Liver (tissue), 8 donors: ENCODE measurements at regions not wholly inside any gene's neighbourhood (a gene's known extent, or its start where the extent isn't known, plus 50 kb on each side); places are given as distances from the start of the nearest gene placed in this dataset.
A peak's percentile ranks its signal among the peaks of the same experiment; 100 is the strongest.
"Not testable (repeated sequence)": the region's sequence is repeated elsewhere in the genome, so short reads cannot be mapped to it uniquely, and the experiment has no call there.

ENCODE experiments used
- DNase-seq: peaks from one replicate; pipeline ENCODE4 v3.0.0-alpha.2; 2017; ENCODE audit warnings: low spot score
- H3K27ac ChIP-seq, 2 donors: one replicate each; pipeline ENCODE4 v1.7.0; 2013; ENCODE audit warnings: inconsistent platforms in 2 of 2, low read length in 2 of 2, control low read depth in 1 of 2, low read depth in 1 of 2, mild to moderate bottlenecking in 1 of 2
- H3K27me3 ChIP-seq, 4 donors: one replicate each; pipeline versions ENCODE4 v1.6.1 to v1.7.0; 2013; ENCODE audit warnings: low read length in 3 of 4, inconsistent platforms in 1 of 4, mild to moderate bottlenecking in 1 of 4, moderate library complexity in 1 of 4; ENCODE audit not compliant: control insufficient read depth in 4 of 4, insufficient read depth in 4 of 4
- H3K36me3 ChIP-seq, 4 donors: one replicate each; pipeline versions ENCODE4 v1.6.1 to v1.7.0; 2013; ENCODE audit warnings: low read length in 3 of 4, mild to moderate bottlenecking in 3 of 4, low read depth in 1 of 4, moderate library complexity in 1 of 4; ENCODE audit not compliant: control insufficient read depth in 4 of 4, insufficient read depth in 3 of 4
- H3K4me1 ChIP-seq, 4 donors: one replicate each; pipeline versions ENCODE4 v1.6.1 to v1.7.0; 2013; ENCODE audit warnings: low read length in 3 of 4, mild to moderate bottlenecking in 3 of 4, moderate library complexity in 1 of 4; ENCODE audit not compliant: control insufficient read depth in 4 of 4, insufficient read depth in 4 of 4
- H3K4me3 ChIP-seq, 3 donors: one replicate each; pipeline versions ENCODE4 v1.6.1 to v1.7.0; 2013; ENCODE audit warnings: low read length in 3 of 3, control low read depth in 1 of 3, low read depth in 1 of 3, mild to moderate bottlenecking in 1 of 3
- H3K9ac ChIP-seq, 2 donors: one replicate each; pipeline ENCODE4 v1.7.0; 2013; ENCODE audit warnings: low read length in 2 of 2, mild to moderate bottlenecking in 2 of 2, moderate library complexity in 2 of 2, control low read depth in 1 of 2, low read depth in 1 of 2
- H3K9me3 ChIP-seq, 4 donors: one replicate each; pipeline versions ENCODE4 v1.6.1 to v1.7.0; 2013; ENCODE audit warnings: low read length in 3 of 4; ENCODE audit not compliant: control insufficient read depth in 4 of 4
- EGR1 ChIP-seq, 2 donors: IDR thresholded peaks; 2 replicates each; pipeline ENCODE4 v1.6.1; 2016 to 2018; ENCODE audit warnings: antibody characterized with exemption in 2 of 2, low read depth in 2 of 2
- FOXA1 ChIP-seq: IDR thresholded peaks from 2 replicates; pipeline ENCODE4 v1.6.1; 2016; ENCODE audit warnings: antibody characterized with exemption
- FOXA2 ChIP-seq: IDR thresholded peaks from 2 replicates; pipeline ENCODE4 v1.6.1; 2016; ENCODE audit warnings: antibody characterized with exemption
- GABPA ChIP-seq, 2 donors: IDR thresholded peaks in 1 of 2; conservative IDR thresholded peaks in 1 of 2; 2 replicates each; pipeline ENCODE4 v1.6.1; 2016; ENCODE audit warnings: antibody characterized with exemption in 2 of 2, mild to moderate bottlenecking in 1 of 2, moderate library complexity in 1 of 2
- HNF4A ChIP-seq, 2 donors: conservative IDR thresholded peaks; 2 replicates each; pipeline ENCODE4 v1.6.1; 2016; ENCODE audit warnings: antibody characterized with exemption in 2 of 2, mild to moderate bottlenecking in 2 of 2
- HNF4G ChIP-seq: IDR thresholded peaks from 2 replicates; pipeline ENCODE4 v1.6.1; 2016; ENCODE audit warnings: antibody characterized with exemption
- JUND ChIP-seq, 2 donors: IDR thresholded peaks; 2 replicates each; pipeline ENCODE4 v1.6.1; 2016; ENCODE audit warnings: antibody characterized with exemption in 2 of 2
- NR2F2 ChIP-seq: IDR thresholded peaks from 2 replicates; pipeline ENCODE4 v1.6.1; 2016; ENCODE audit warnings: antibody characterized with exemption
- RAD21 ChIP-seq, 2 donors: IDR thresholded peaks; 2 replicates each; pipeline ENCODE4 v1.6.1; 2016; ENCODE audit warnings: antibody characterized with exemption in 2 of 2, mild to moderate bottlenecking in 2 of 2
- RXRA ChIP-seq, 2 donors: IDR thresholded peaks; 2 replicates each; pipeline ENCODE4 v1.6.1; 2017 to 2018; ENCODE audit warnings: antibody characterized with exemption in 2 of 2, mild to moderate bottlenecking in 1 of 2
- SP1 ChIP-seq: IDR thresholded peaks from 2 replicates; pipeline ENCODE4 v1.6.1; 2018; ENCODE audit warnings: antibody characterized with exemption, mild to moderate bottlenecking
- TAF1 ChIP-seq: conservative IDR thresholded peaks from 2 replicates; pipeline ENCODE4 v1.6.1; 2016; ENCODE audit warnings: antibody characterized with exemption, mild to moderate bottlenecking
- YY1 ChIP-seq: IDR thresholded peaks from 2 replicates; pipeline ENCODE4 v1.6.1; 2016; ENCODE audit warnings: antibody characterized with exemption, mild to moderate bottlenecking
- WGBS: extraction: QIAGEN DNeasy Blood & Tissue Kit; methylation state at CpG from one replicate; pipeline ENCODE4 v1.1.7; 2013; 5-methylcytosine and 5-hydroxymethylcytosine counted together
- TF ChIP-seq, protein P1 (sequence below): IDR thresholded peaks from 2 replicates; pipeline ENCODE4 v1.6.1; 2016; ENCODE audit warnings: antibody characterized with exemption
- TF ChIP-seq, protein P2 (sequence below): IDR thresholded peaks from 2 replicates; pipeline ENCODE4 v1.6.1; 2016; ENCODE audit warnings: antibody characterized with exemption, mild to moderate bottlenecking
- TF ChIP-seq, protein P3 (sequence below): IDR thresholded peaks from 2 replicates; pipeline ENCODE4 v1.6.1; 2016; ENCODE audit warnings: antibody characterized with exemption
- TF ChIP-seq, protein P4 (sequence below): IDR thresholded peaks from 2 replicates; pipeline ENCODE4 v1.6.1; 2016; ENCODE audit warnings: antibody characterized with exemption
- TF ChIP-seq, protein P5 (sequence below): fragments of 150-350 bp; IDR thresholded peaks from 2 replicates; pipeline ENCODE4 v1.5.1; 2017; ENCODE audit warnings: improper control_type of control experiment, low read depth, low read length; ENCODE audit not compliant: missing input control
- donor health status: healthy.
- donor health status: healthy.
- donor health status: healthy.
- donor health status: healthy.
- donor health status: healthy.

DNA sequence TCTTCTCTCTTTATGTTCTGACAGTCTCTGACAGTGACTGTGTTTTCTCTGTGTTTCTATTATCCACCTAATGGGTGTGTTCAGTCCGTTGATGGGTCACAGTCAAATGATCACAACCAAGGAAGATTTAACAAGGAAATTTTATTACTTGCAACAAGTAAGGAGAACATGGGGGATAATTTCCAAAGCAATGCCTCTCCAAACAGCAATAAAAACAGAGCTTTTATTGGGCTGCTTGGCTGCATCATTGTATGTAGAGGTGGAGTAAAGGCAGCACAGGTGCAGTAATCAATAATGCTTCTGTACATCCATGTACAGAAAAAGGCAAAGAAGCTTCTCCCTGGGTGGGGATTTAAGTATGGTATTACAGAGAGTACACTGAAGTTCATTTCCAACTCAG lies 1525.6 kb downstream of the REEP3 start:
- Histone ChIP-seq H3K27ac (no peak overlapping the region), H3K9ac (no peak overlapping the region), H3K4me1 (no peaks in the 10 kb centered on the region), H3K27me3 (no peaks in the 10 kb centered on the region), H3K4me3 (no peak overlapping the region), H3K36me3 (no peaks in the 10 kb centered on the region), H3K9me3 (no peaks in the 10 kb centered on the region)
- 69% methylated on average over 1 of the region's 1 CpG for WGBS
- TF ChIP-seq HNF4G (no peak), HNF4A (conservative IDR thresholded peaks at IDR 0.05) (no peak), NR2F2 (no peak), FOXA2 (no peak), TAF1 (no peak), FOXA1 (no peak), SP1 (no peak), RXRA (IDR thresholded peaks at IDR 0.05) (no peak), JUND (IDR thresholded peaks at IDR 0.05) (no peak), GABPA (IDR thresholded peaks at IDR 0.05 in 1 of 2, conservative IDR thresholded peaks at IDR 0.05 in 1 of 2) (no peak), RAD21 (IDR thresholded peaks at IDR 0.05) (no peak), YY1 (no peak), EGR1 (IDR thresholded peaks at IDR 0.05; ENCODE audit: low read depth in 2 of 2) (no peak)
- TF ChIP-seq, protein P1, sequence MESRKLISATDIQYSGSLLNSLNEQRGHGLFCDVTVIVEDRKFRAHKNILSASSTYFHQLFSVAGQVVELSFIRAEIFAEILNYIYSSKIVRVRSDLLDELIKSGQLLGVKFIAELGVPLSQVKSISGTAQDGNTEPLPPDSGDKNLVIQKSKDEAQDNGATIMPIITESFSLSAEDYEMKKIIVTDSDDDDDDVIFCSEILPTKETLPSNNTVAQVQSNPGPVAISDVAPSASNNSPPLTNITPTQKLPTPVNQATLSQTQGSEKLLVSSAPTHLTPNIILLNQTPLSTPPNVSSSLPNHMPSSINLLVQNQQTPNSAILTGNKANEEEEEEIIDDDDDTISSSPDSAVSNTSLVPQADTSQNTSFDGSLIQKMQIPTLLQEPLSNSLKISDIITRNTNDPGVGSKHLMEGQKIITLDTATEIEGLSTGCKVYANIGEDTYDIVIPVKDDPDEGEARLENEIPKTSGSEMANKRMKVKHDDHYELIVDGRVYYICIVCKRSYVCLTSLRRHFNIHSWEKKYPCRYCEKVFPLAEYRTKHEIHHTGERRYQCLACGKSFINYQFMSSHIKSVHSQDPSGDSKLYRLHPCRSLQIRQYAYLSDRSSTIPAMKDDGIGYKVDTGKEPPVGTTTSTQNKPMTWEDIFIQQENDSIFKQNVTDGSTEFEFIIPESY, result no peak
- TF ChIP-seq, protein P2, sequence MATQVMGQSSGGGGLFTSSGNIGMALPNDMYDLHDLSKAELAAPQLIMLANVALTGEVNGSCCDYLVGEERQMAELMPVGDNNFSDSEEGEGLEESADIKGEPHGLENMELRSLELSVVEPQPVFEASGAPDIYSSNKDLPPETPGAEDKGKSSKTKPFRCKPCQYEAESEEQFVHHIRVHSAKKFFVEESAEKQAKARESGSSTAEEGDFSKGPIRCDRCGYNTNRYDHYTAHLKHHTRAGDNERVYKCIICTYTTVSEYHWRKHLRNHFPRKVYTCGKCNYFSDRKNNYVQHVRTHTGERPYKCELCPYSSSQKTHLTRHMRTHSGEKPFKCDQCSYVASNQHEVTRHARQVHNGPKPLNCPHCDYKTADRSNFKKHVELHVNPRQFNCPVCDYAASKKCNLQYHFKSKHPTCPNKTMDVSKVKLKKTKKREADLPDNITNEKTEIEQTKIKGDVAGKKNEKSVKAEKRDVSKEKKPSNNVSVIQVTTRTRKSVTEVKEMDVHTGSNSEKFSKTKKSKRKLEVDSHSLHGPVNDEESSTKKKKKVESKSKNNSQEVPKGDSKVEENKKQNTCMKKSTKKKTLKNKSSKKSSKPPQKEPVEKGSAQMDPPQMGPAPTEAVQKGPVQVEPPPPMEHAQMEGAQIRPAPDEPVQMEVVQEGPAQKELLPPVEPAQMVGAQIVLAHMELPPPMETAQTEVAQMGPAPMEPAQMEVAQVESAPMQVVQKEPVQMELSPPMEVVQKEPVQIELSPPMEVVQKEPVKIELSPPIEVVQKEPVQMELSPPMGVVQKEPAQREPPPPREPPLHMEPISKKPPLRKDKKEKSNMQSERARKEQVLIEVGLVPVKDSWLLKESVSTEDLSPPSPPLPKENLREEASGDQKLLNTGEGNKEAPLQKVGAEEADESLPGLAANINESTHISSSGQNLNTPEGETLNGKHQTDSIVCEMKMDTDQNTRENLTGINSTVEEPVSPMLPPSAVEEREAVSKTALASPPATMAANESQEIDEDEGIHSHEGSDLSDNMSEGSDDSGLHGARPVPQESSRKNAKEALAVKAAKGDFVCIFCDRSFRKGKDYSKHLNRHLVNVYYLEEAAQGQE, result no peak
- TF ChIP-seq, protein P3, sequence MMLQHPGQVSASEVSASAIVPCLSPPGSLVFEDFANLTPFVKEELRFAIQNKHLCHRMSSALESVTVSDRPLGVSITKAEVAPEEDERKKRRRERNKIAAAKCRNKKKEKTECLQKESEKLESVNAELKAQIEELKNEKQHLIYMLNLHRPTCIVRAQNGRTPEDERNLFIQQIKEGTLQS, result no peak
- TF ChIP-seq, protein P4, sequence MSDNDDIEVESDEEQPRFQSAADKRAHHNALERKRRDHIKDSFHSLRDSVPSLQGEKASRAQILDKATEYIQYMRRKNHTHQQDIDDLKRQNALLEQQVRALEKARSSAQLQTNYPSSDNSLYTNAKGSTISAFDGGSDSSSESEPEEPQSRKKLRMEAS, result no peak
- TF ChIP-seq, protein P5, sequence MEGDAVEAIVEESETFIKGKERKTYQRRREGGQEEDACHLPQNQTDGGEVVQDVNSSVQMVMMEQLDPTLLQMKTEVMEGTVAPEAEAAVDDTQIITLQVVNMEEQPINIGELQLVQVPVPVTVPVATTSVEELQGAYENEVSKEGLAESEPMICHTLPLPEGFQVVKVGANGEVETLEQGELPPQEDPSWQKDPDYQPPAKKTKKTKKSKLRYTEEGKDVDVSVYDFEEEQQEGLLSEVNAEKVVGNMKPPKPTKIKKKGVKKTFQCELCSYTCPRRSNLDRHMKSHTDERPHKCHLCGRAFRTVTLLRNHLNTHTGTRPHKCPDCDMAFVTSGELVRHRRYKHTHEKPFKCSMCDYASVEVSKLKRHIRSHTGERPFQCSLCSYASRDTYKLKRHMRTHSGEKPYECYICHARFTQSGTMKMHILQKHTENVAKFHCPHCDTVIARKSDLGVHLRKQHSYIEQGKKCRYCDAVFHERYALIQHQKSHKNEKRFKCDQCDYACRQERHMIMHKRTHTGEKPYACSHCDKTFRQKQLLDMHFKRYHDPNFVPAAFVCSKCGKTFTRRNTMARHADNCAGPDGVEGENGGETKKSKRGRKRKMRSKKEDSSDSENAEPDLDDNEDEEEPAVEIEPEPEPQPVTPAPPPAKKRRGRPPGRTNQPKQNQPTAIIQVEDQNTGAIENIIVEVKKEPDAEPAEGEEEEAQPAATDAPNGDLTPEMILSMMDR, result no peak
- no peak for DNase-seq

DNA sequence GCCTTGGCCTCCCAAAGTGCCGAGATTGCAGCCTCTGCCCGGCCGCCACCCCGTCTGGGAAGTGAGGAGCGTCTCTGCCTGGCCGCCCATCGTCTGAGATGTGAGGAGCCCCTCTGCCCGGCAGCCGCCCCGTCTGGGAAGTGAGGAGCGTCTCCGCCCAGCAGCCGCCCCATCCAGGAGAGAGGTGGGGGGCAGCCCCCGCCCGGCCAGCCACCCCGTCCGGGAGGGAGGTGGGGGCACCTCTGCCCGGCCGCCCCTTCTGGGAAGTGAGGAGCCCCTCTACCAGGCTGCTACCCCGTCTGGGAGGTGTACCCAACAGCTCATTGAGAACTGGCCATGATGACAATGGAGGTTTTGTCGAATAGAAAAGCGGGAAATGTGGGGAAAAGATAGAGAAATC lies 1530.9 kb downstream of the REEP3 start:
- H3K4me3 ChIP-seq, H3K9me3 ChIP-seq, H3K9ac ChIP-seq, H3K36me3 ChIP-seq, H3K27me3 ChIP-seq, H3K27ac ChIP-seq, H3K4me1 ChIP-seq, DNase-seq: not testable (repeated sequence)
- WGBS, result 94% methylated on average over 18 of the region's 22 CpGs

DNA sequence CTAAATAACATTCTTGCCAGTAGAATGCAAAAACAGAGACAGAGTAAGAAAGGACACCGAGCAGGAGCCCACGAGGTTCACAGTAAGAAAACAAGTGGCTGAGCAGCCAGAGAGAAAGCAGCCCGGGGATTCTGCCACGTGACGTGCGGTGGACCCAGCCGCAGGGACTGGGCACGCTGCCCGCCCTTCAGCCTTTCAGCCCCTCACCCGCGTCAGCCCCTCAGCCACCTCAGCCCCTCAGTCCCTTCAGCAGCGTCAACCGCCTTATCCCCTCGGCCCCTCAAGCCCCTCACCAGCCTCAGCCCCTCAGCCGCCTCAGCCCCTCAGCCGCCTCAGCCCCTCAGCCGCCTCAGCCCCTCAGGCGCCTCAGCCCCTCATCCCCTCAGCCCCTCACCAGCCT lies 1532.2 kb downstream of the REEP3 start:
- not testable (repeated sequence) for H3K36me3 ChIP-seq, H3K27ac ChIP-seq, H3K4me1 ChIP-seq, H3K9ac ChIP-seq, H3K27me3 ChIP-seq, H3K9me3 ChIP-seq, DNase-seq
- H3K4me3 ChIP-seq, result peak overlapping the region in 1 of 3 donors; percentile 29
- 89% methylated on average over 18 of the region's 18 CpGs for WGBS

DNA sequence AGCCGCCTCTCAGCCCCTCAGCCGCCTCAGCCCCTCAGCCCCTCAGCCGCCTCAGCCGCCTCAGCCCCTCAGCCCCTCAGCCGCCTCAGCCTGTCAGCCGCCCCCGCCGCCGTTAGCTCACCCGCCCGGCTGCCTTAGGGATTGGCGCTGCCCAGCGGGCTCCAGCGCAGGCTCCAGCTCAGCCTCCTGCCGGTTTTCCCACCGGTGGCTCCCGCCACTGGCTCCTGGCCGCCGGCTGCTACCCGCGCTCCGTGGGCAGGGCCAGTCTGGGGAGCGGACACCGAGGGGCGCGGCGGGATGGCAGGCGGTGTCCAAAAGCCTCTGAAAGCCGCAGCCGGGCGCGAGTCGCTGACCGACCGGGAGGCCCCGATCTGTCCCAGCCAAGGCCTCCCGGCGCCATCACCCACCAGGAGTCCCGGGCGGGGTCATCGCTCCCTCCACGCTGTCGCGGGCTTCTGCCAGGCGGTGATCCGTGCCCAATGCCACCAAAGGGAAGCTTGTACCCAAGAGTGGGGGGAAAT lies 1532.7 kb downstream of the REEP3 start:
- not testable (repeated sequence) for H3K4me1 ChIP-seq, H3K9me3 ChIP-seq, H3K9ac ChIP-seq, H3K27me3 ChIP-seq, DNase-seq, H3K27ac ChIP-seq, H3K36me3 ChIP-seq
- 51% methylated on average over 46 of the region's 46 CpGs for WGBS
- peak overlapping the region in 1 of 3 donors; percentile 29 for H3K4me3 ChIP-seq
